SK-N-SH (cell line): ENCODE measurements at regions not wholly inside any gene's neighbourhood (a gene's known extent, or its start where the extent isn't known, plus 50 kb on each side); places are given as distances from the start of the nearest gene placed in this dataset.

Source experiments
- CTCF ChIA-PET: fragments of 300-600, 350-600 bp; formaldehyde crosslinking; extraction: SDS; loops from one replicate; lab custom pipeline; 2021; lab: Yijun Ruan, JAX
- POLR2A ChIA-PET: fragments of 350-600 bp; sonication (Branson Sonifier 250); formaldehyde crosslinking; extraction: SDS; loops from one replicate; lab custom pipeline; 2020; ENCODE audit warnings: antibody characterized with exemption, inconsistent platforms; lab: Yijun Ruan, JAX
- DNase-seq: peaks from one replicate; pipeline ENCODE4 v3.0.0; 2012
- H2AFZ ChIP-seq: fragments of 200-600 bp; sonication (generic); 2 replicates; pipeline ENCODE4 v1.8.1; 2016; ENCODE audit warnings: antibody characterized with exemption, mild to moderate bottlenecking, low read depth
- H3F3A ChIP-seq: fragments of 200-600 bp; sonication (generic); replicated peaks from 2 replicates; pipeline ENCODE3; 2016; ENCODE audit warnings: antibody characterized with exemption, mild to moderate bottlenecking; ENCODE audit not compliant: insufficient read depth
- H3K27ac ChIP-seq, 2 experiments: fragments of 200-500 bp in 1 of 2; fragments of 200-600 bp in 1 of 2; sonication (Bioruptor generic) in 1 of 2; sonication (generic), shearing (Covaris generic) in 1 of 2; 2 replicates each; pipeline versions ENCODE4 v1.5.1 to v1.6.1; 2014 to 2016; ENCODE audit warnings: low read depth in 2 of 2, inconsistent platforms in 1 of 2, low read length in 1 of 2, mild to moderate bottlenecking in 1 of 2, mixed read lengths in 1 of 2
- H3K27me3 ChIP-seq: fragments of 200-600 bp; sonication (generic), shearing (Covaris generic); 2 replicates; pipeline ENCODE4 v1.6.1; 2016; ENCODE audit warnings: mixed run types; ENCODE audit not compliant: insufficient read depth
- H3K36me3 ChIP-seq, 2 experiments: fragments of 200-500 bp in 1 of 2; fragments of 200-600 bp in 1 of 2; sonication (Bioruptor generic) in 1 of 2; sonication (generic) in 1 of 2; replicated peaks in 1 of 2; 2 replicates each; pipeline versions ENCODE3 to v1.5.1; 2014 to 2016; ENCODE audit warnings: low read length in 1 of 2, mild to moderate bottlenecking in 1 of 2; ENCODE audit not compliant: insufficient read depth in 2 of 2, control insufficient read depth in 1 of 2
- H3K4me1 ChIP-seq, 2 experiments: fragments of 200-500 bp in 1 of 2; fragments of 200-600 bp in 1 of 2; sonication (Bioruptor generic) in 1 of 2; sonication (generic), shearing (Covaris generic) in 1 of 2; 2 replicates each; pipeline versions ENCODE4 v1.5.1 to v1.6.1; 2014 to 2016; ENCODE audit warnings: low read depth in 1 of 2, low read length in 1 of 2, mixed run types in 1 of 2; ENCODE audit not compliant: insufficient read depth in 2 of 2, control insufficient read depth in 1 of 2
- H3K4me2 ChIP-seq: fragments of 200-600 bp; sonication (generic), shearing (Covaris generic); 2 replicates; pipeline ENCODE4 v1.6.1; 2017; ENCODE audit warnings: mixed run types
- H3K4me3 ChIP-seq, 2 experiments: fragments of 200-500 bp in 1 of 2; fragments of 200-600 bp in 1 of 2; sonication (Bioruptor generic) in 1 of 2; sonication (generic), shearing (Covaris generic) in 1 of 2; 2 replicates each; pipeline versions ENCODE4 v1.5.1 to v1.8.1; 2014 to 2016; ENCODE audit warnings: low read depth in 2 of 2, inconsistent platforms in 1 of 2, low read length in 1 of 2, mild to moderate bottlenecking in 1 of 2, mixed read lengths in 1 of 2, moderate library complexity in 1 of 2
- H3K79me2 ChIP-seq: fragments of 200-600 bp; sonication (generic); 2 replicates; pipeline ENCODE4 v1.8.1; 2017; ENCODE audit warnings: mild to moderate bottlenecking; ENCODE audit not compliant: insufficient read depth
- H3K9ac ChIP-seq: fragments of 200-600 bp; sonication (generic); 2 replicates; pipeline ENCODE4 v1.6.1; 2017; ENCODE audit warnings: mixed run types
- H3K9me2 ChIP-seq: fragments of 200-600 bp; sonication (generic); 2 replicates; pipeline ENCODE4 v1.6.1; 2017; ENCODE audit warnings: mixed run types
- H3K9me3 ChIP-seq: fragments of 200-600 bp; sonication (generic); 2 replicates; pipeline ENCODE4 v1.6.1; 2017; ENCODE audit warnings: mixed run types, mild to moderate bottlenecking, moderate library complexity
- H4K20me1 ChIP-seq: fragments of 200-600 bp; sonication (generic); 2 replicates; pipeline ENCODE4 v1.6.1; 2017; ENCODE audit warnings: mild to moderate bottlenecking, mixed run types; ENCODE audit not compliant: insufficient read depth
- CTCF ChIP-seq: fragments of 200-600 bp; sonication (generic); IDR thresholded peaks from 2 replicates; pipeline ENCODE4 v1.6.1; 2017; ENCODE audit warnings: antibody characterized with exemption, mild to moderate bottlenecking, moderate library complexity
- EP300 ChIP-seq, 2 experiments: IDR thresholded peaks; 2 replicates each; pipeline versions ENCODE4 v1.4.0 to v1.6.1; 2012; ENCODE audit warnings: borderline replicate concordance in 1 of 2, low read depth in 1 of 2, low read length in 1 of 2
- FOXJ3 ChIP-seq: sonication (generic); formaldehyde crosslinking; IDR thresholded peaks from 2 replicates; pipeline ENCODE4 v1.5.1; 2020; ENCODE audit warnings: mild to moderate bottlenecking, missing genetic modification reagents
- FOXM1 ChIP-seq: IDR thresholded peaks from 2 replicates; pipeline ENCODE4 v1.4.0; 2012; ENCODE audit warnings: low read depth, mild to moderate bottlenecking
- GABPA ChIP-seq: IDR thresholded peaks from 2 replicates; pipeline ENCODE4 v1.4.0; 2012; ENCODE audit warnings: low read depth, mild to moderate bottlenecking
- GATA2 ChIP-seq: sonication (generic); formaldehyde crosslinking; IDR thresholded peaks from 2 replicates; pipeline ENCODE4 v1.5.0; 2020; ENCODE audit warnings: mild to moderate bottlenecking, missing genetic modification reagents
- JUND ChIP-seq: IDR thresholded peaks from 2 replicates; pipeline ENCODE4 v1.4.0; 2012
- MEF2A ChIP-seq: IDR thresholded peaks from 2 replicates; pipeline ENCODE4 v1.4.0; 2012; ENCODE audit warnings: low read depth, borderline replicate concordance
- NFIC ChIP-seq: IDR thresholded peaks from 2 replicates; pipeline ENCODE4 v1.4.0; 2012; ENCODE audit warnings: borderline replicate concordance
- NRF1 ChIP-seq: IDR thresholded peaks from 2 replicates; pipeline ENCODE4 v1.6.1; 2012; ENCODE audit warnings: low read depth, mild to moderate bottlenecking, low read length
- POLR2AphosphoS5 ChIP-seq: IDR thresholded peaks from 2 replicates; pipeline ENCODE4 v1.6.1; 2012; ENCODE audit warnings: low read depth, low read length
- REST ChIP-seq: IDR thresholded peaks from 2 replicates; pipeline ENCODE4 v1.6.1; 2012; ENCODE audit warnings: mild to moderate bottlenecking, low read depth, low read length, moderate library complexity
- SMC3 ChIP-seq: IDR thresholded peaks from 2 replicates; pipeline ENCODE4 v1.6.1; 2012; ENCODE audit warnings: low read depth, low read length, improper control_type of control experiment
- TAF1 ChIP-seq: IDR thresholded peaks from 2 replicates; pipeline ENCODE4 v1.6.1; 2012; ENCODE audit warnings: low read depth, mild to moderate bottlenecking, low read length, moderate library complexity, borderline replicate concordance
- USF1 ChIP-seq: IDR thresholded peaks from 2 replicates; pipeline ENCODE4 v1.4.0; 2012; ENCODE audit warnings: low read depth, borderline replicate concordance
- WGBS: methylation state at CpG from one replicate; pipeline ENCODE4 v1.1.6; 2017; ENCODE audit warnings: low lambda C conversion rate; 5-methylcytosine and 5-hydroxymethylcytosine counted together
- TF ChIP-seq, protein P1 (sequence below): IDR thresholded peaks from 2 replicates; pipeline ENCODE4 v1.4.0; 2012; ENCODE audit warnings: low read depth

DNA sequence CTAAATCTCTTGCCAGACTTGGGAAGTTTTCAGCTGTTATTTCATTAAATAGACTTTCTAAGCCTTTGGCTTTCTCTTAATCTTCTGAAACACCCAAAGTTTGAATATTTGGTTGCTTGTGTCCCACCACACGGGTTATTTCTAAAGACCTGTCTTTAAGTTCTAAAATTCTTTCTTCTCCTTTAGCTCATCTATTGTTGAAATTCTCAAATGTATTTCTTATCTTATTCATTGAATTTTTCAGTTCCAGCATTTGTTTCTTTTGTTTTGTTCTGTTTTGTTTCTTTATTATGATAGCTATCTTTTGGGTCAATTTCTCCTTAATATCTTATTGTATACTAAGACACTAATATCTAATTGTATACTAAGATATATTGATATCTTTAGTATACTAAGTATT is 97.0 kb downstream of the ARRDC4 start:
- DNase-seq = no peak
- ChIA-PET CTCF (no interaction called here), POLR2A (no interaction called here)
- no peak for TF ChIP-seq TAF1
- TF ChIP-seq NFIC = no peak
- no peak for TF ChIP-seq GABPA
- TF ChIP-seq CTCF = no peak
- TF ChIP-seq REST = no peak
- TF ChIP-seq USF1 = no peak
- no peak for TF ChIP-seq EP300 (IDR thresholded peaks at IDR 0.05; ENCODE audit: borderline replicate concordance in 1 of 2, low read depth in 1 of 2, low read length in 1 of 2)
- TF ChIP-seq FOXJ3 (CRISPR knock-in tag) = no peak
- no peak for TF ChIP-seq POLR2AphosphoS5
- no peak for TF ChIP-seq FOXM1
- TF ChIP-seq, protein P1, sequence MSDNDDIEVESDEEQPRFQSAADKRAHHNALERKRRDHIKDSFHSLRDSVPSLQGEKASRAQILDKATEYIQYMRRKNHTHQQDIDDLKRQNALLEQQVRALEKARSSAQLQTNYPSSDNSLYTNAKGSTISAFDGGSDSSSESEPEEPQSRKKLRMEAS = no peak
- TF ChIP-seq SMC3 = no peak
- TF ChIP-seq JUND = no peak
- no peak for TF ChIP-seq MEF2A
- TF ChIP-seq NRF1 = no peak
- no peak for TF ChIP-seq GATA2
- no peaks in the 10 kb centered on the region for H3K9me2 ChIP-seq
- no peaks in the 10 kb centered on the region for H3K79me2 ChIP-seq
- H3K27ac ChIP-seq = no peak overlapping the region
- no peak overlapping the region for H3K4me2 ChIP-seq
- no peak overlapping the region for H3K9ac ChIP-seq
- H3F3A ChIP-seq = no peaks in the 10 kb centered on the region
- no peaks in the 10 kb centered on the region for H3K36me3 ChIP-seq
- no peak overlapping the region for H2AFZ ChIP-seq
- WGBS = 0% methylated on average over 1 of the region's 1 CpG
- no peak overlapping the region for H3K4me3 ChIP-seq
- peaks cover 12% of the 10 kb centered on the region; the same call in 1 of the 2 replicates for H3K9me3 ChIP-seq
- H3K4me1 ChIP-seq = no peaks in the 10 kb centered on the region
- no peaks in the 10 kb centered on the region for H3K27me3 ChIP-seq
- no peaks in the 10 kb centered on the region for H4K20me1 ChIP-seq
